ENCODE measurements at regions not wholly inside any gene's neighbourhood (a gene's known extent, or its start where the extent isn't known, plus 50 kb on each side); places are given as distances from the start of the nearest gene placed in this dataset.

DNA sequence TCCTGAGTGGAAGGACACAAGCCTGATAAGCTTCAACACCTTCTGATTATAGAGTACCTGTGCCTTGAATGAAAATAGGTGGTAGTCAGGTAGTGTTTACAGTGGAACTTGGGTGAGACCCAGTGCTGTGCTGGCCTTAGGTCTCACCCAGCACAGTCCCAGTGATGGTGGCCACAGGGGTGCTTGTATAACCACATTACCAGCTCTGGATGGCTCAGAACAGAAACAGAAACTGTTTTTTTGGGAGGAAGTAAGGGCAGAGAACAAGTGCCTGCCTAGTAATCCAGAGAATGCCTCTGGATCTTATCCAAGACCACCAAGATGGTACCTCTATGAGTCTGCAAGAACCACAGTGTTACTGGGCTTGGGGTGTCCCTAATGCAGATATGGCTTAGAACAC lies 171.5 kb upstream of the DIPK2B start:
- no peaks in the 10 kb centered on the region for H3K36me3 ChIP-seq (ENCODE audit: control insufficient read depth in 2 of 2, insufficient read depth in 2 of 2, low read length in 1 of 2)
- H3K27ac ChIP-seq (ENCODE audit: low read depth in 1 of 2, low read length in 1 of 2): no peak overlapping the region
- no peak overlapping the region for H3K4me3 ChIP-seq (ENCODE audit: low read length in 2 of 2)
- no peaks in the 10 kb centered on the region for H3K4me1 ChIP-seq (ENCODE audit: control insufficient read depth in 2 of 2, insufficient read depth in 2 of 2, low read length in 2 of 2)
- no peaks in the 10 kb centered on the region for H3K27me3 ChIP-seq (ENCODE audit: control insufficient read depth in 2 of 2, insufficient read depth in 1 of 2, low read length in 1 of 2)
- no peak for DNase-seq (ENCODE audit: low read depth in 6 of 9, low spot score in 9 of 9)
- peaks cover 0 to 7% of the 10 kb centered on the region in 2 donors for H3K9me3 ChIP-seq (ENCODE audit: control insufficient read depth in 2 of 2, insufficient read depth in 1 of 2, low read length in 1 of 2)

DNA sequence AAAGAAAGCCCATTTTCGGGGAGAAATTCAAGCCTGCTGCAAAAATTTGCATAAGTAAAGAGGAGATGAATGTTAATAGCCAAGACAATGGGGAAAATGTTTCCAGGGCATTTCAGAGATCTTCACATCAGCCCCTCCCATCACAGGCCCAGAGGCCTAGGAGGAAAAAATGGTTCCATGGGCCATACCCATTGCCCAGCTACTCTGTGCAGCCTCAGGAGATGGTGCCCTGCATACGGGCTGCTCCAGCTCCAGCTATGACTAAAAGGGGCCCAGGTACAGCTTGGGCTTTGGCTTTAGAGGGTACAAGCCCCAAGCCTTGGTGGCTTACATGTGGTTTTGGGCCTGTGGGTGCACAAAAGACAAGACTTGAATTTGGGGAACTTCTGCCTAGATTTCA lies 168.0 kb upstream of the DIPK2B start:
- DNase-seq (ENCODE audit: low read depth in 6 of 9, low spot score in 9 of 9): no peak
- no peaks in the 10 kb centered on the region for H3K27me3 ChIP-seq (ENCODE audit: control insufficient read depth in 2 of 2, insufficient read depth in 1 of 2, low read length in 1 of 2)
- no peak overlapping the region for H3K27ac ChIP-seq (ENCODE audit: low read depth in 1 of 2, low read length in 1 of 2)
- H3K4me1 ChIP-seq (ENCODE audit: control insufficient read depth in 2 of 2, insufficient read depth in 2 of 2, low read length in 2 of 2): no peaks in the 10 kb centered on the region
- H3K9me3 ChIP-seq (ENCODE audit: control insufficient read depth in 2 of 2, insufficient read depth in 1 of 2, low read length in 1 of 2): peaks cover 0 to 7% of the 10 kb centered on the region in 2 donors
- no peaks in the 10 kb centered on the region for H3K36me3 ChIP-seq (ENCODE audit: control insufficient read depth in 2 of 2, insufficient read depth in 2 of 2, low read length in 1 of 2)
- whole genome bisulfite sequencing: 96% methylated on average over 2 of the region's 2 CpGs
- H3K4me3 ChIP-seq (ENCODE audit: low read length in 2 of 2): no peak overlapping the region

DNA sequence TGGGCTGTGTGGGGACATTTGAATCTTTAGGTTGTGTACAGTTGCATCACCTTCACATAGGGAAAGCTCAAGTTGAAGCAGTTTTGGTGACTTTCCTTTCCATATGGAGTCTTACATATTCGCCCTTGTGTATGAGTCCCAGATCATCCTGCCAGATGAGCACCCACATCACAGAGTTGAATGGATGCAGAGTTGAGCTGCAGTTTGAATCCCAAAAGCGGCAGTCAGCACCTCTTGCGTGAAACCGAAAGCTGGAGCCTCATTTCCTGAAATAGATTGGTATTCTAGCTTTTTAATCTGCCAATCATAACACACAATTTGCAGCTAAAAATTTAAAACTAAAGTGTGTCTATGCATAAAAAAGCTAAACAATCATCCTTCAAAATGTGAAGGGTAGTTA lies 162.9 kb upstream of the DIPK2B start:
- 99% methylated on average over 4 of the region's 4 CpGs for WGBS
- Histone ChIP-seq H3K36me3 (ENCODE audit: control insufficient read depth in 2 of 2, insufficient read depth in 2 of 2, low read length in 1 of 2) (no peaks in the 10 kb centered on the region), H3K27me3 (ENCODE audit: control insufficient read depth in 2 of 2, insufficient read depth in 1 of 2, low read length in 1 of 2) (no peaks in the 10 kb centered on the region)

DNA sequence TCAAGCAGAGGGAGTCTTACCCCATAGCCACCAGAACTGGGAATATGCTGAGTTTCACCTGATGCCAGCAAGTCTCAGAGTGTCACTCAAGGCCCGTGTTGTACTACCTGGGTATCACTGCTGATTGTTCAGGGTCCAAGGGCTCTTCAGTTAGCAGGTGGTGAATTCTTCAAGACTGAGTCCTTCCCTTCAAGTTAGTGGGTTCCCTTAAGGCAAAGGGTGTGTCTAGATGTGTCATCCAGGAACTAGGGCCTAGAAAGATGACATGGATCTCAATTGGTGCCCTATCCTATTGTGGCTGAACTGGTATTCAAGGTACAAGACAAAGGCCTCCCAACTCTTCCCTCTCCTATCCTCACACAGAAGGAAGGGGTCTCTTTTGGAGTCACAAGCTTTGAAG lies 159.9 kb upstream of the DIPK2B start:
- DNase-seq (ENCODE audit: low read depth in 6 of 9, low spot score in 9 of 9): no peak
- H3K36me3 ChIP-seq (ENCODE audit: control insufficient read depth in 2 of 2, insufficient read depth in 2 of 2, low read length in 1 of 2): no peaks in the 10 kb centered on the region
- 97% methylated on average over 1 of the region's 1 CpG for WGBS
- H3K9me3 ChIP-seq (ENCODE audit: control insufficient read depth in 2 of 2, insufficient read depth in 1 of 2, low read length in 1 of 2): no peaks in the 10 kb centered on the region
- H3K27me3 ChIP-seq (ENCODE audit: control insufficient read depth in 2 of 2, insufficient read depth in 1 of 2, low read length in 1 of 2): no peaks in the 10 kb centered on the region
- no peak overlapping the region for H3K27ac ChIP-seq (ENCODE audit: low read depth in 1 of 2, low read length in 1 of 2)
- no peak overlapping the region for H3K4me3 ChIP-seq (ENCODE audit: low read length in 2 of 2)
- H3K4me1 ChIP-seq (ENCODE audit: control insufficient read depth in 2 of 2, insufficient read depth in 2 of 2, low read length in 2 of 2): no peaks in the 10 kb centered on the region

More for the DNA sequence above, 162.9 kb upstream of the DIPK2B start:
- H3K9me3 ChIP-seq (ENCODE audit: control insufficient read depth in 2 of 2, insufficient read depth in 1 of 2, low read length in 1 of 2): no peaks in the 10 kb centered on the region
- DNase-seq (ENCODE audit: low read depth in 6 of 9, low spot score in 9 of 9): no peak
- H3K27ac ChIP-seq (ENCODE audit: low read depth in 1 of 2, low read length in 1 of 2): no peak overlapping the region
- H3K4me1 ChIP-seq (ENCODE audit: control insufficient read depth in 2 of 2, insufficient read depth in 2 of 2, low read length in 2 of 2): no peaks in the 10 kb centered on the region
- H3K4me3 ChIP-seq (ENCODE audit: low read length in 2 of 2): no peak overlapping the region

DNA sequence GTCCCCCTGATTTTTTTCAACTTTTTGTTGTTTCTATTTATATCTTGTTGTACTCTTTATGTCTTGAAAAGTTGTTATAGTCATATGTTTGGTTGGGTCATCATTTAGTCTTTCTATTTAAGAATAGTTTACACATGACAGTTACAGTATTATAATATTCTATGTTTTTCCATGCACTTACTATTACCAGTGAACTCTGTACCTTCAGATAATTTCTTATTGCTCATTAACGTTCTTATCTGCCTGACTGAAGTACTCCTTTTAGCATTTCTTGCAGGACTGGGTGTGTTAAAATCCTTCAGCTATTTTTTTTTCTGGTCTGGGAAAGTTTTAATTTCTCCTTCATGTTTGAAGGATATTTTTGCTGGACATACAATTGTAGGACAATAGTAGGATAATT lies 157.7 kb upstream of the DIPK2B start:
- DNase-seq (ENCODE audit: low read depth in 6 of 9, low spot score in 9 of 9): no peak
- no peaks in the 10 kb centered on the region for H3K9me3 ChIP-seq (ENCODE audit: control insufficient read depth in 2 of 2, insufficient read depth in 1 of 2, low read length in 1 of 2)
- no peak overlapping the region for H3K27ac ChIP-seq (ENCODE audit: low read depth in 1 of 2, low read length in 1 of 2)
- no peaks in the 10 kb centered on the region for H3K36me3 ChIP-seq (ENCODE audit: control insufficient read depth in 2 of 2, insufficient read depth in 2 of 2, low read length in 1 of 2)
- H3K27me3 ChIP-seq (ENCODE audit: control insufficient read depth in 2 of 2, insufficient read depth in 1 of 2, low read length in 1 of 2): no peaks in the 10 kb centered on the region
- 77% methylated on average over 1 of the region's 1 CpG for WGBS
- H3K4me3 ChIP-seq (ENCODE audit: low read length in 2 of 2): no peak overlapping the region
- H3K4me1 ChIP-seq (ENCODE audit: control insufficient read depth in 2 of 2, insufficient read depth in 2 of 2, low read length in 2 of 2): no peaks in the 10 kb centered on the region

DNA sequence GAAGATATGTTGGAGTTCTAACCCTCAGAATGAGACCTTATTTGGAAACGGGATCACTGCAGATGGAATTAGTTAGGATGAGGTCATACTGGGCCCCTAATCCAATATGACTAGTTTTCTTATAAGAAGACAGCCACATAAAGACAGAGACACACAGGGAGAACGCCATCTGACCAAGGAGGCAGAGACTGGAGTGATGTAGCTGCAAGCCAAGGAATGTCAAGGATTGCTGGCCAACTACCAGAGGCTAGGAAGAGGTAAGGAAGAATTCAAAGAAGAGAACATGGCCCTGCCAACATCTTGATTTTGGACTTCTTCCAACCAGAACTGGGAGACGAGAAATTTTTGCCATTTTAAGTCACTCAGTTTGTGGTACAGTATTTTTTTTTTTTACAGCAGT lies 152.8 kb upstream of the DIPK2B start:
- Histone ChIP-seq H3K4me3 (ENCODE audit: low read length in 2 of 2) (no peak overlapping the region), H3K9me3 (ENCODE audit: control insufficient read depth in 2 of 2, insufficient read depth in 1 of 2, low read length in 1 of 2) (no peaks in the 10 kb centered on the region), H3K36me3 (ENCODE audit: control insufficient read depth in 2 of 2, insufficient read depth in 2 of 2, low read length in 1 of 2) (no peaks in the 10 kb centered on the region), H3K27ac (ENCODE audit: low read depth in 1 of 2, low read length in 1 of 2) (no peak overlapping the region), H3K27me3 (ENCODE audit: control insufficient read depth in 2 of 2, insufficient read depth in 1 of 2, low read length in 1 of 2) (no peaks in the 10 kb centered on the region), H3K4me1 (ENCODE audit: control insufficient read depth in 2 of 2, insufficient read depth in 2 of 2, low read length in 2 of 2) (no peaks in the 10 kb centered on the region)
- 93% methylated on average over 3 of the region's 3 CpGs for WGBS
- no peak for DNase-seq (ENCODE audit: low read depth in 6 of 9, low spot score in 9 of 9)

DNA sequence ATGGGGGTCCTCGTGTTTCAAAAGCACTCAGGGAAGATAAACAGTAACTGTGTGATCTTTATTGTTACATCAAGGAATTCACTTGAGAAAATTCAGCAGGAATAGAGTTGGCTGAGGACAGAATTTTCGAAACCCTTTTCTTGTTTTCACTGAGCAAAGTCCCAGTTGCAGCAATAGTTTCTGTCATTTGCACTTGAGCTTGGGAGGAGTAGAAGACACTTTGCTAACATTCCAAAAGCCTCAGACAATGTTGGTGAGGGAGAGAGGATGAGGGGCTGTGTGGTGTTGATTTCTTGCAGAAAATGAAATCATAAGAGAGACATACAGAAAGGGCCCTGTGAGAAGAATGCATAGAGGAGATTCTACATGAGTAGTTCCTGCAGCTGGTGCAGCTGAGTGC lies 151.9 kb upstream of the DIPK2B start:
- WGBS: 88% methylated on average over 2 of the region's 2 CpGs
- no peak overlapping the region for H3K4me3 ChIP-seq (ENCODE audit: low read length in 2 of 2)
- no peaks in the 10 kb centered on the region for H3K27me3 ChIP-seq (ENCODE audit: control insufficient read depth in 2 of 2, insufficient read depth in 1 of 2, low read length in 1 of 2)
- no peak for DNase-seq (ENCODE audit: low read depth in 6 of 9, low spot score in 9 of 9)
- H3K27ac ChIP-seq (ENCODE audit: low read depth in 1 of 2, low read length in 1 of 2): no peak overlapping the region
- no peaks in the 10 kb centered on the region for H3K36me3 ChIP-seq (ENCODE audit: control insufficient read depth in 2 of 2, insufficient read depth in 2 of 2, low read length in 1 of 2)
- H3K4me1 ChIP-seq (ENCODE audit: control insufficient read depth in 2 of 2, insufficient read depth in 2 of 2, low read length in 2 of 2): no peaks in the 10 kb centered on the region
- no peaks in the 10 kb centered on the region for H3K9me3 ChIP-seq (ENCODE audit: control insufficient read depth in 2 of 2, insufficient read depth in 1 of 2, low read length in 1 of 2)

DNA sequence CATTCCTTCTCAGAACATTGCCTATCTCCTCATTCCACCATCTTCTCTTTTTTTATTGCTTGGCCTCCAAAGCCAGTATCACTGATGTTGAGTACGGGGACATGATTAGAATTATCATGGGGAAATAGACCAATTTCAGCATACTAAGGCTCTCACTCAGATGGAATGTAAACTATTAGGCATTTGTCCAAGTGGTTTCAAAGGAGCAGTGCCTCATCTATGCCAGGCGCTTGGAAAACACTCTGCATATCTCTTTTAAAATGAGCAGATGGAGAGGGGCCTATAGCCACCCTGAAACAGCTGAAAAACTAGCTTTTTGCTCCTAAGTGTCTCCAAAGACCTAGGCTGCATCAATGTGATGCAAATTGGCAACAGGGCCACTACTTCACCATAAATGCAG lies 150.8 kb upstream of the DIPK2B start:
- 95% methylated on average over 2 of the region's 2 CpGs for WGBS
- Histone ChIP-seq H3K27me3 (ENCODE audit: control insufficient read depth in 2 of 2, insufficient read depth in 1 of 2, low read length in 1 of 2) (no peaks in the 10 kb centered on the region), H3K4me1 (ENCODE audit: control insufficient read depth in 2 of 2, insufficient read depth in 2 of 2, low read length in 2 of 2) (no peaks in the 10 kb centered on the region), H3K9me3 (ENCODE audit: control insufficient read depth in 2 of 2, insufficient read depth in 1 of 2, low read length in 1 of 2) (no peaks in the 10 kb centered on the region), H3K4me3 (ENCODE audit: low read length in 2 of 2) (no peak overlapping the region), H3K36me3 (ENCODE audit: control insufficient read depth in 2 of 2, insufficient read depth in 2 of 2, low read length in 1 of 2) (no peaks in the 10 kb centered on the region), H3K27ac (ENCODE audit: low read depth in 1 of 2, low read length in 1 of 2) (no peak overlapping the region)
- DNase-seq (ENCODE audit: low read depth in 6 of 9, low spot score in 9 of 9): no peak

DNA sequence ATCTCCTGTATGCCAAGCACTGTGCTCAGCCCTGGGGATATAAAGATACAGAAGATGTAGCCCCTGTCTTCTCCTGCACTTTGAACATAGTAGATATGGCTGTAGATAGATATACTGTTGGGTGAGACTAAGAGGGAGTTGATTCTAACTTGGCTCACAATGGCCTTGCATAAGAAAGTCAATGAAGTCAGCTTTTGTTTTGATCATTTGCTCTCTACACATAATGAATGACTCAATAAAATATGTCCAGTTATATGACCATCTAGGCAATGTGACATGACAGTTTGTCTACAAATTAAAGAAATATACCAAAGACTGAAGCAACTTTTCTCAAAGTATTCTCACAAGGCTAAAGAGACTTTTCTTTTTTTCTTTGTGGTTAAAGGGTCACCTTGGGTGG lies 147.6 kb upstream of the DIPK2B start:
- Histone ChIP-seq H3K36me3 (ENCODE audit: control insufficient read depth in 2 of 2, insufficient read depth in 2 of 2, low read length in 1 of 2) (no peaks in the 10 kb centered on the region), H3K9me3 (ENCODE audit: control insufficient read depth in 2 of 2, insufficient read depth in 1 of 2, low read length in 1 of 2) (no peaks in the 10 kb centered on the region)

DNA sequence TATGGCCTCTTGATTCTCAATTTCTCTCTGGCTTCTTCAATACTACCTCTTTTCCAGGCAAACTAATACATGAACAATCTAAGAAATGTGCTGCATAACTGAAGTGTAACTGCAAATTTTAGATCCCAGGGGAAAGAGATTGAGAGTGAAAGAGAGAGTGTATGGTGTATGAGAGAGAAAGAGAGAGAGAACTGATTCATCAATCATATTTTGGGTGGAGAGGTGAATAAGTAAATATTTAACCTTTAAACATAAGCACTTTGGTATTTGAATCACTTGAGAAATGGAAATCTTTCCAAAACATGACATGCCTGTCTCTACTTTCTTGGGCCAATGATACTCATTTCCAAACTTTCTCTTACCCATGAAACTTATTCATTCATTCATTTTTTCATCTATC lies 147.2 kb upstream of the DIPK2B start:
- Histone ChIP-seq H3K4me3 (ENCODE audit: low read length in 2 of 2) (no peak overlapping the region), H3K27ac (ENCODE audit: low read depth in 1 of 2, low read length in 1 of 2) (no peak overlapping the region), H3K9me3 (ENCODE audit: control insufficient read depth in 2 of 2, insufficient read depth in 1 of 2, low read length in 1 of 2) (no peaks in the 10 kb centered on the region), H3K36me3 (ENCODE audit: control insufficient read depth in 2 of 2, insufficient read depth in 2 of 2, low read length in 1 of 2) (no peaks in the 10 kb centered on the region), H3K27me3 (ENCODE audit: control insufficient read depth in 2 of 2, insufficient read depth in 1 of 2, low read length in 1 of 2) (no peaks in the 10 kb centered on the region), H3K4me1 (ENCODE audit: control insufficient read depth in 2 of 2, insufficient read depth in 2 of 2, low read length in 2 of 2) (no peaks in the 10 kb centered on the region)
- DNase-seq (ENCODE audit: low read depth in 6 of 9, low spot score in 9 of 9): no peak

More for the DNA sequence above, 147.6 kb upstream of the DIPK2B start:
- H3K27me3 ChIP-seq (ENCODE audit: control insufficient read depth in 2 of 2, insufficient read depth in 1 of 2, low read length in 1 of 2): no peaks in the 10 kb centered on the region
- DNase-seq (ENCODE audit: low read depth in 6 of 9, low spot score in 9 of 9): no peak
- H3K4me3 ChIP-seq (ENCODE audit: low read length in 2 of 2): no peak overlapping the region
- no peaks in the 10 kb centered on the region for H3K4me1 ChIP-seq (ENCODE audit: control insufficient read depth in 2 of 2, insufficient read depth in 2 of 2, low read length in 2 of 2)
- no peak overlapping the region for H3K27ac ChIP-seq (ENCODE audit: low read depth in 1 of 2, low read length in 1 of 2)

Measured in thymus (tissue), 11 donors.